GM23338 (cell line): ENCODE measurements at regions not wholly inside any gene's neighbourhood (a gene's known extent, or its start where the extent isn't known, plus 50 kb on each side); places are given as distances from the start of the nearest gene placed in this dataset.

ENCODE experiments used
- ATAC-seq: fragments of 200-7000 bp; cut with Tn5 transposase; 3 replicates; pipeline ENCODE4 v1.9.1; 2020
- DNase-seq: peaks from one replicate; pipeline ENCODE4 v3.0.0-alpha.2; 2015; ENCODE audit warnings: low spot score
- H2AFZ ChIP-seq: fragments of 200-600 bp; sonication (generic); 2 replicates; pipeline ENCODE4 v1.8.0; 2016; ENCODE audit warnings: antibody characterized with exemption, mild to moderate bottlenecking, moderate library complexity
- H3F3A ChIP-seq: fragments of 200-600 bp; sonication (generic); replicated peaks from 2 replicates; pipeline ENCODE4 v1.8.0; 2017; ENCODE audit warnings: antibody characterized with exemption, mixed run types, low read depth
- H3K27ac ChIP-seq: fragments of 200-600 bp; sonication (generic); 2 replicates; pipeline ENCODE4 v1.6.1; 2016; ENCODE audit warnings: low read depth
- H3K27me3 ChIP-seq: fragments of 200-600 bp; sonication (generic); 2 replicates; pipeline ENCODE4 v1.8.0; 2016; ENCODE audit warnings: mild to moderate bottlenecking, mixed run types, moderate library complexity; ENCODE audit not compliant: insufficient read depth
- H3K36me3 ChIP-seq: fragments of 200-600 bp; sonication (generic); 2 replicates; pipeline ENCODE4 v1.8.0; 2016; ENCODE audit warnings: mild to moderate bottlenecking; ENCODE audit not compliant: insufficient read depth
- H3K4me1 ChIP-seq: fragments of 200-600 bp; sonication (generic); 2 replicates; pipeline ENCODE4 v1.8.0; 2016; ENCODE audit warnings: mild to moderate bottlenecking, moderate library complexity; ENCODE audit not compliant: insufficient read depth
- H3K4me2 ChIP-seq: fragments of 200-600 bp; sonication (generic); 2 replicates; pipeline ENCODE4 v1.7.1; 2017; ENCODE audit warnings: mixed run types
- H3K4me3 ChIP-seq: fragments of 200-600 bp; sonication (generic); 2 replicates; pipeline ENCODE4 v1.6.1; 2016; ENCODE audit warnings: mixed run types
- H3K79me2 ChIP-seq: fragments of 200-600 bp; sonication (generic); replicated peaks from 2 replicates; pipeline ENCODE4 v1.8.0; 2017; ENCODE audit warnings: mild to moderate bottlenecking; ENCODE audit not compliant: insufficient read depth
- H3K9me2 ChIP-seq: fragments of 200-600 bp; sonication (generic); 2 replicates; pipeline ENCODE4 v1.8.0; 2017; ENCODE audit not compliant: insufficient read depth
- H4K20me1 ChIP-seq: fragments of 200-600 bp; sonication (generic); replicated peaks from 2 replicates; pipeline ENCODE4 v1.8.0; 2017; ENCODE audit warnings: mild to moderate bottlenecking; ENCODE audit not compliant: insufficient read depth
- H3K27ac Mint-ChIP-seq: 2 replicates; pipeline ENCODE4 v1.8.0; 2020; ENCODE audit warnings: inconsistent platforms, mild to moderate bottlenecking, moderate library complexity, mixed read lengths
- H3K27me3 Mint-ChIP-seq: 3 replicates; pipeline ENCODE4 v1.8.0; 2022; ENCODE audit warnings: low read depth, mild to moderate bottlenecking, moderate library complexity, mixed read lengths, inconsistent platforms; ENCODE audit not compliant: insufficient read depth, poor library complexity
- H3K36me3 Mint-ChIP-seq: 3 replicates; pipeline ENCODE4 v1.8.0; 2021; ENCODE audit warnings: low read depth, mild to moderate bottlenecking, inconsistent platforms, moderate library complexity, mixed read lengths
- H3K4me1 Mint-ChIP-seq: 3 replicates; pipeline ENCODE4 v1.8.0; 2020; ENCODE audit warnings: mild to moderate bottlenecking, inconsistent platforms, mixed read lengths
- H3K4me3 Mint-ChIP-seq: 3 replicates; pipeline ENCODE4 v1.8.0; 2021; ENCODE audit warnings: moderate library complexity, mild to moderate bottlenecking, inconsistent platforms, mixed read lengths
- H3K9me3 Mint-ChIP-seq: 3 replicates; pipeline ENCODE4 v1.8.0; 2020; ENCODE audit warnings: moderate library complexity, mild to moderate bottlenecking, inconsistent platforms, mixed read lengths
- CREB1 ChIP-seq: fragments of 250-450 bp; sonication (Bioruptor Pico); IDR thresholded peaks from 2 replicates; pipeline ENCODE4 v1.5.0; 2020; ENCODE audit warnings: low read depth, mild to moderate bottlenecking, moderate library complexity
- CTCF ChIP-seq, 2 experiments: fragments of 200-600 bp in 1 of 2; sonication (generic) in 1 of 2; conservative IDR thresholded peaks; 2 replicates each; pipeline versions ENCODE4 v1.5.1 to v1.6.1; 2016 to 2017; ENCODE audit warnings: antibody characterized with exemption in 2 of 2, low read depth in 2 of 2, mild to moderate bottlenecking in 2 of 2, moderate library complexity in 1 of 2
- EZH2 ChIP-seq: fragments of 200-600 bp; sonication (generic); IDR thresholded peaks from one replicate; pipeline ENCODE4 v1.8.0; 2017; ENCODE audit warnings: antibody characterized with exemption, mild to moderate bottlenecking, low read depth; ENCODE audit not compliant: unreplicated experiment
- EZH2phosphoT487 ChIP-seq: fragments of 200-600 bp; sonication (generic); IDR thresholded peaks from one replicate; pipeline ENCODE4 v1.8.1; 2018; ENCODE audit warnings: antibody characterized with exemption; ENCODE audit not compliant: unreplicated experiment
- JUNB ChIP-seq: IDR thresholded peaks from one replicate; pipeline ENCODE4 v1.6.1; 2016; ENCODE audit warnings: antibody characterized with exemption; ENCODE audit not compliant: unreplicated experiment
- NANOG ChIP-seq: IDR thresholded peaks from 2 replicates; pipeline ENCODE4 v1.6.1; 2016; ENCODE audit warnings: antibody characterized with exemption, borderline replicate concordance
- POLR2AphosphoS5 ChIP-seq: IDR thresholded peaks from 2 replicates; pipeline ENCODE4 v1.6.1; 2016; ENCODE audit warnings: antibody characterized with exemption, low read depth
- STAT1 ChIP-seq: IDR thresholded peaks from one replicate; pipeline ENCODE4 v1.6.1; 2016; ENCODE audit warnings: antibody characterized with exemption; ENCODE audit not compliant: unreplicated experiment
- ZNF114 ChIP-seq: fragments of 250-450 bp; sonication (Bioruptor Pico); IDR thresholded peaks from 2 replicates; pipeline ENCODE4 v1.5.0; 2020; ENCODE audit warnings: mild to moderate bottlenecking, moderate library complexity
- ZNF331 ChIP-seq: fragments of 250-450 bp; sonication (Bioruptor Pico); IDR thresholded peaks from 2 replicates; pipeline ENCODE4 v1.5.0; 2020; ENCODE audit warnings: low read depth, mild to moderate bottlenecking, moderate library complexity
- TF ChIP-seq, protein P1 (sequence below): IDR thresholded peaks from 2 replicates; pipeline ENCODE4 v1.6.1; 2016; ENCODE audit warnings: antibody characterized with exemption
- TF ChIP-seq, protein P2 (sequence below): IDR thresholded peaks from one replicate; pipeline ENCODE4 v1.6.1; 2018; ENCODE audit warnings: antibody characterized with exemption; ENCODE audit not compliant: unreplicated experiment

GRCh38 chr20:60430516-60431001 lies 472.3 kb downstream of the CDH26 start (continued):
- TF ChIP-seq ZNF114 (CRISPR knock-in tag) (no peak), EZH2 (no peak), EZH2phosphoT487 (no peak)
- TF ChIP-seq, protein P1, sequence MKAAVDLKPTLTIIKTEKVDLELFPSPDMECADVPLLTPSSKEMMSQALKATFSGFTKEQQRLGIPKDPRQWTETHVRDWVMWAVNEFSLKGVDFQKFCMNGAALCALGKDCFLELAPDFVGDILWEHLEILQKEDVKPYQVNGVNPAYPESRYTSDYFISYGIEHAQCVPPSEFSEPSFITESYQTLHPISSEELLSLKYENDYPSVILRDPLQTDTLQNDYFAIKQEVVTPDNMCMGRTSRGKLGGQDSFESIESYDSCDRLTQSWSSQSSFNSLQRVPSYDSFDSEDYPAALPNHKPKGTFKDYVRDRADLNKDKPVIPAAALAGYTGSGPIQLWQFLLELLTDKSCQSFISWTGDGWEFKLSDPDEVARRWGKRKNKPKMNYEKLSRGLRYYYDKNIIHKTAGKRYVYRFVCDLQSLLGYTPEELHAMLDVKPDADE: no peak

- Histone ChIP-seq H3K27me3 (no peaks in the 10 kb centered on the region), H3K4me1 (no peaks in the 10 kb centered on the region; the same call in 1 of the 2 replicates), H3F3A (no peaks in the 10 kb centered on the region), H3K9me2 (no peaks in the 10 kb centered on the region), H3K4me2 (no peak overlapping the region), H3K36me3 (peaks cover 4% of the 10 kb centered on the region), H4K20me1 (no peaks in the 10 kb centered on the region), H3K79me2 (no peaks in the 10 kb centered on the region), H2AFZ (no peak overlapping the region), H3K4me3 (no peak overlapping the region), H3K27ac (no peak overlapping the region)
- TF ChIP-seq CTCF (conservative IDR thresholded peaks at IDR 0.05; ENCODE audit: low read depth in 2 of 2) (no peak), JUNB (no peak), POLR2AphosphoS5 (no peak), CREB1 (CRISPR knock-in tag) (no peak), ZNF331 (CRISPR knock-in tag) (no peak), ZNF114 (CRISPR knock-in tag) (no peak), NANOG (no peak), EZH2 (no peak), STAT1 (no peak)
- TF ChIP-seq, protein P1: no peak
- TF ChIP-seq, protein P2, sequence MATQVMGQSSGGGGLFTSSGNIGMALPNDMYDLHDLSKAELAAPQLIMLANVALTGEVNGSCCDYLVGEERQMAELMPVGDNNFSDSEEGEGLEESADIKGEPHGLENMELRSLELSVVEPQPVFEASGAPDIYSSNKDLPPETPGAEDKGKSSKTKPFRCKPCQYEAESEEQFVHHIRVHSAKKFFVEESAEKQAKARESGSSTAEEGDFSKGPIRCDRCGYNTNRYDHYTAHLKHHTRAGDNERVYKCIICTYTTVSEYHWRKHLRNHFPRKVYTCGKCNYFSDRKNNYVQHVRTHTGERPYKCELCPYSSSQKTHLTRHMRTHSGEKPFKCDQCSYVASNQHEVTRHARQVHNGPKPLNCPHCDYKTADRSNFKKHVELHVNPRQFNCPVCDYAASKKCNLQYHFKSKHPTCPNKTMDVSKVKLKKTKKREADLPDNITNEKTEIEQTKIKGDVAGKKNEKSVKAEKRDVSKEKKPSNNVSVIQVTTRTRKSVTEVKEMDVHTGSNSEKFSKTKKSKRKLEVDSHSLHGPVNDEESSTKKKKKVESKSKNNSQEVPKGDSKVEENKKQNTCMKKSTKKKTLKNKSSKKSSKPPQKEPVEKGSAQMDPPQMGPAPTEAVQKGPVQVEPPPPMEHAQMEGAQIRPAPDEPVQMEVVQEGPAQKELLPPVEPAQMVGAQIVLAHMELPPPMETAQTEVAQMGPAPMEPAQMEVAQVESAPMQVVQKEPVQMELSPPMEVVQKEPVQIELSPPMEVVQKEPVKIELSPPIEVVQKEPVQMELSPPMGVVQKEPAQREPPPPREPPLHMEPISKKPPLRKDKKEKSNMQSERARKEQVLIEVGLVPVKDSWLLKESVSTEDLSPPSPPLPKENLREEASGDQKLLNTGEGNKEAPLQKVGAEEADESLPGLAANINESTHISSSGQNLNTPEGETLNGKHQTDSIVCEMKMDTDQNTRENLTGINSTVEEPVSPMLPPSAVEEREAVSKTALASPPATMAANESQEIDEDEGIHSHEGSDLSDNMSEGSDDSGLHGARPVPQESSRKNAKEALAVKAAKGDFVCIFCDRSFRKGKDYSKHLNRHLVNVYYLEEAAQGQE: no peak
- H3K9me3 Mint-ChIP-seq: no peaks in the 10 kb centered on the region
- peaks cover 8% of the 10 kb centered on the region for H3K27me3 Mint-ChIP-seq
- DNase-seq: no peak
- H3K27ac Mint-ChIP-seq: no peak overlapping the region
- no peak for ATAC-seq
- no peak overlapping the region for H3K4me3 Mint-ChIP-seq
- H3K36me3 Mint-ChIP-seq: no peaks in the 10 kb centered on the region
- H3K4me1 Mint-ChIP-seq: peaks cover 23% of the 10 kb centered on the region
These were observed 473.1 kb downstream of the CDH26 start for GRCh38 chr20:60431349-60431748.
